ENCODE measurements at regions not wholly inside any gene's neighbourhood (a gene's known extent, or its start where the extent isn't known, plus 50 kb on each side); places are given as distances from the start of the nearest gene placed in this dataset.
A peak's percentile ranks its signal among the peaks of the same experiment; 100 is the strongest.

GRCh38 chr18:37720663-37721062 lies 155.1 kb upstream of the CELF4 start:
- no peak overlapping the region for H2BK120ac ChIP-seq (replicated peaks; ENCODE audit: low read depth, low read length)
- H3K4me3 ChIP-seq (ENCODE audit: extremely low read depth in 1 of 4, insufficient read depth in 2 of 4, low read depth in 3 of 4, low read length in 4 of 4), result no peak overlapping the region
- H3K9ac ChIP-seq (replicated peaks in 1 of 4; ENCODE audit: extremely low read depth in 1 of 4, low read depth in 3 of 4, low read length in 3 of 4), result no peak overlapping the region
- H2BK12ac ChIP-seq (ENCODE audit: low read depth, low read length), result 0 out of 2 replicates have a peak overlapping the region, but pooled peaks have one; percentile 9
- no peak overlapping the region for H3K27ac ChIP-seq (ENCODE audit: low read depth, low read length)
- no peak overlapping the region for H2BK15ac ChIP-seq (ENCODE audit: low read length)
- no peak overlapping the region for H4K5ac ChIP-seq (ENCODE audit: insufficient read length, low read depth, low read length)
- POLR2A ChIA-PET (ENCODE audit: partially characterized antibody), result interaction anchor here (0.9 kb wide), 1 partner anchor 58 kb away, joined by 3 read pairs; no protein-coding TSS in a partner anchor
- H3K4ac ChIP-seq (replicated peaks; ENCODE audit: insufficient read length, low read depth, low read length), result no peak overlapping the region
- 80% methylated on average over 4 of the region's 4 CpGs; no CpG with 5 or more reads in 1 of the 2 experiments for WGBS, 2 experiments (ENCODE audit: extremely low coverage in 1 of 2, insufficient coverage in 1 of 2, insufficient read length in 1 of 2, insufficient replicate concordance in 2 of 2, low coverage in 1 of 2, low lambda C conversion rate in 2 of 2, missing lambda C conversion rate in 1 of 2)
- H4K20me1 ChIP-seq (replicated peaks in 1 of 2; ENCODE audit: control insufficient read depth in 1 of 2, insufficient read depth in 2 of 2, low read length in 2 of 2), result no peaks in the 10 kb centered on the region
- H4K8ac ChIP-seq (ENCODE audit: extremely low read depth, insufficient read depth, low read length), result no peak overlapping the region
- no peaks in the 10 kb centered on the region for H3K79me2 ChIP-seq (ENCODE audit: control insufficient read depth in 1 of 2, insufficient read depth in 2 of 2, low read length in 2 of 2)
- no peak overlapping the region for H2BK20ac ChIP-seq (ENCODE audit: low read length)
- no peak overlapping the region for H2BK5ac ChIP-seq (ENCODE audit: low read depth, low read length)
- H3K4me1 ChIP-seq (replicated peaks in 1 of 4; ENCODE audit: control insufficient read depth in 3 of 4, insufficient read depth in 4 of 4, low read length in 3 of 4), result no peaks in the 10 kb centered on the region
- no peak overlapping the region for H3K56ac ChIP-seq (replicated peaks; ENCODE audit: insufficient read length, low read depth, low read length)
- no peak overlapping the region for H3K18ac ChIP-seq (ENCODE audit: extremely low read depth, low read length)
- H3K23ac ChIP-seq (ENCODE audit: insufficient read length), result no peak overlapping the region
- no peak overlapping the region for H2AFZ ChIP-seq (ENCODE audit: low read length)
- no peak overlapping the region for H4K91ac ChIP-seq (replicated peaks; ENCODE audit: insufficient read length, low read length)
- no peak overlapping the region for H3K14ac ChIP-seq (ENCODE audit: insufficient read length)
- H3K4me2 ChIP-seq (ENCODE audit: insufficient read depth in 1 of 2, low read depth in 2 of 2, low read length in 2 of 2), result no peak overlapping the region
- H3K36me3 ChIP-seq (ENCODE audit: control insufficient read depth in 2 of 4, insufficient read depth in 4 of 4, low read length in 3 of 4), result no peaks in the 10 kb centered on the region
- DNase-seq (ENCODE audit: low read depth in 1 of 2, low spot score in 2 of 2) (no peak), FAIRE-seq (no peak)
- no peaks in the 10 kb centered on the region; a peak in 1 of 7 replicates for H3K27me3 ChIP-seq (replicated peaks in 1 of 4; ENCODE audit: control insufficient read depth in 3 of 4, extremely low read depth in 1 of 4, insufficient read depth in 3 of 4, low read length in 3 of 4)
- CTCF ChIA-PET (ENCODE audit: partially characterized antibody), result interaction anchor here (1.1 kb wide), 1 partner anchor 13 kb away, joined by 3 read pairs; no protein-coding TSS in a partner anchor
- TF ChIP-seq GABPA (IDR thresholded peaks at IDR 0.05; ENCODE audit: borderline replicate concordance, insufficient read depth, low read length) (no peak), NRF1 (IDR thresholded peaks at IDR 0.05; ENCODE audit: low read depth, low read length) (no peak), PHF8 (conservative IDR thresholded peaks at IDR 0.05; ENCODE audit: low read depth, low read length) (no peak), RAD21 (IDR thresholded peaks at IDR 0.05 in 1 of 2, conservative IDR thresholded peaks at IDR 0.05 in 1 of 2; ENCODE audit: low read depth in 2 of 2, low read length in 2 of 2) (no peak), EZH2 (IDR thresholded peaks at IDR 0.05; ENCODE audit: low read depth, low read length, severe bottlenecking) (no peak), FOSL1 (IDR thresholded peaks at IDR 0.05; ENCODE audit: insufficient read depth, low read depth, low read length) (no peak), CBX8 (IDR thresholded peaks at IDR 0.05; ENCODE audit: borderline replicate concordance, low read depth, low read length) (no peak), BACH1 (IDR thresholded peaks at IDR 0.05; ENCODE audit: low read length) (no peak), POU5F1 (IDR thresholded peaks at IDR 0.05; ENCODE audit: low read depth, low read length) (no peak), HDAC6 (IDR thresholded peaks at IDR 0.05; ENCODE audit: low read depth, low read length) (no peak), BCL11A (IDR thresholded peaks at IDR 0.05; ENCODE audit: low read depth in 2 of 2, low read length in 2 of 2) (no peak), CREB1 (IDR thresholded peaks at IDR 0.05) (no peak)
- TF ChIP-seq, protein P1, sequence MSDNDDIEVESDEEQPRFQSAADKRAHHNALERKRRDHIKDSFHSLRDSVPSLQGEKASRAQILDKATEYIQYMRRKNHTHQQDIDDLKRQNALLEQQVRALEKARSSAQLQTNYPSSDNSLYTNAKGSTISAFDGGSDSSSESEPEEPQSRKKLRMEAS (IDR thresholded peaks at IDR 0.05), result no peak
- H2AK5ac ChIP-seq (ENCODE audit: low read depth, low read length), result no peak overlapping the region
- H3K23me2 ChIP-seq (ENCODE audit: low read depth, low read length), result no peaks in the 10 kb centered on the region
- no peaks in the 10 kb centered on the region for H3K79me1 ChIP-seq (ENCODE audit: low read depth, low read length)
- H3K9me3 ChIP-seq (ENCODE audit: insufficient read depth in 2 of 2, low read depth in 1 of 2, low read length in 1 of 2), result no peaks in the 10 kb centered on the region

Measured in H1 (cell line).